GM12873 (cell line): ENCODE measurements at regions not wholly inside any gene's neighbourhood (a gene's known extent, or its start where the extent isn't known, plus 50 kb on each side); places are given as distances from the start of the nearest gene placed in this dataset.

Source experiments
- CTCF ChIP-seq: IDR thresholded peaks from 2 replicates; pipeline ENCODE4 v1.5.1; 2012; ENCODE audit warnings: low read depth, mild to moderate bottlenecking, moderate library complexity, low read length, control low read depth; ENCODE audit not compliant: insufficient read depth; ENCODE audit errors: missing control alignments

- no peak for TF ChIP-seq CTCF
Measured at GRCh38 chr14:49478784-49479183, 107.4 kb downstream of the RPS29 start.

- TF ChIP-seq CTCF: no peak
Measured at GRCh38 chr14:49467091-49467490, 119.1 kb downstream of the RPS29 start.

- TF ChIP-seq CTCF: peak; percentile 36
Measured at GRCh38 chr14:49464885-49465284, 121.3 kb downstream of the RPS29 start.

GRCh38 chr14:49463146-49463545 is 123.0 kb downstream of the RPS29 start:
- no peak for TF ChIP-seq CTCF

- TF ChIP-seq CTCF: peak; percentile 64
Measured at GRCh38 chr14:49461529-49462401, 124.4 kb downstream of the RPS29 start.

GRCh38 chr14:49460662-49461061 is 125.5 kb downstream of the RPS29 start:
- TF ChIP-seq CTCF: no peak

GRCh38 chr14:49456589-49456988 is 129.6 kb downstream of the RPS29 start:
- TF ChIP-seq CTCF: no peak
